Heart left ventricle (tissue), 16 donors: ENCODE measurements at regions not wholly inside any gene's neighbourhood (a gene's known extent, or its start where the extent isn't known, plus 50 kb on each side); places are given as distances from the start of the nearest gene placed in this dataset.

Source experiments
- ATAC-seq, 4 donors: fragments of 200-7000 bp; cut with Tn5 transposase; one replicate each; pipeline ENCODE4 v1.9.1; 2020 to 2022; ENCODE audit warnings: moderate library complexity in 4 of 4, mild to moderate bottlenecking in 3 of 4, moderate number of reproducible peaks in 1 of 4
- DNase-seq, 5 donors: peaks; one replicate each; pipeline ENCODE4 v3.0.0-alpha.2; 2020
- H3K27ac ChIP-seq, 12 donors: fragments of 200-600 bp; sonication (generic) in 4 of 12; one replicate each; pipeline versions ENCODE4 v1.5.0 to v1.8.0; 2016 to 2022; ENCODE audit warnings: mild to moderate bottlenecking in 2 of 12
- H3K27me3 ChIP-seq, 9 donors: fragments of 200-600 bp; sonication (generic) in 2 of 9; one replicate each; pipeline versions ENCODE4 v1.5.1 to v1.8.0; 2016 to 2022; ENCODE audit warnings: mild to moderate bottlenecking in 3 of 9
- H3K36me3 ChIP-seq, 9 donors: fragments of 200-600 bp; sonication (generic) in 2 of 9; one replicate each; pipeline versions ENCODE4 v1.5.0 to v1.8.0; 2018 to 2022; ENCODE audit warnings: mild to moderate bottlenecking in 2 of 9
- H3K4me1 ChIP-seq, 12 donors: fragments of 200-600 bp; sonication (generic) in 4 of 12; one replicate each; pipeline versions ENCODE4 v1.5.0 to v1.8.0; 2016 to 2022; ENCODE audit warnings: mild to moderate bottlenecking in 3 of 12
- H3K4me3 ChIP-seq, 12 donors: fragments of 200-600 bp; sonication (generic) in 4 of 12; one replicate each; pipeline versions ENCODE4 v1.5.0 to v1.8.0; 2017 to 2022; ENCODE audit warnings: mild to moderate bottlenecking in 9 of 12, moderate library complexity in 4 of 12
- H3K9me3 ChIP-seq, 12 donors: fragments of 200-600 bp; sonication (generic) in 4 of 12; one replicate each; pipeline versions ENCODE4 v1.5.0 to v1.8.0; 2016 to 2022; ENCODE audit warnings: mild to moderate bottlenecking in 1 of 12
- CTCF ChIP-seq, 12 donors: fragments of 200-600 bp; sonication (generic) in 4 of 12; IDR thresholded peaks; one replicate each; pipeline versions ENCODE4 v1.5.0 to v1.8.0; 2018 to 2022; ENCODE audit warnings: antibody characterized with exemption in 12 of 12, mild to moderate bottlenecking in 5 of 12
- POLR2A ChIP-seq, 2 donors: fragments of 450-650 bp; IDR thresholded peaks; one replicate each; pipeline ENCODE4 v1.6.1; 2017; ENCODE audit warnings: antibody characterized with exemption in 2 of 2, mild to moderate bottlenecking in 2 of 2, moderate library complexity in 2 of 2
- WGBS, 4 donors: extraction: QIAGEN DNeasy Blood & Tissue Kit in 2 of 4; methylation state at CpG; one replicate each; pipeline versions ENCODE4 v1.1.5 to v1.1.7; 2013 to 2018; 5-methylcytosine and 5-hydroxymethylcytosine counted together
- intact Hi-C, 10 donors: fragments of 100-400 bp; cut with DNase I; formaldehyde crosslinking; loops; one replicate each; pipeline versions ENCODE4 v1.11.1 to v1.14.2; 2022
- donor health status: ischemic (EF 13 %, LVEDD 7.1; RV severe dilation, severe dysfunction).
- donor health status: healthy with polysubstance abuse.
- donor health status: DM: no; HTN: yes; CAD: no.
- donor health status: DM: no; HTN: no; CAD: no.
- donor health status: ischemic (EF 25% LVEDD 6.9; RV normal size, moderate dysfunction).
- donor health status: ischemic (EF 25% LVEDD 5.7; RV mildly dilated, moderate dysfunction).
- donor health status: healthy.
- donor health status: DM: yes; HTN: yes; CAD: no.
- donor health status: ischemic (EF 35%, LVEDD 5.7; RV mildly dilated, moderate dysfunction).
- donor health status: nonischemic (EF 11% LVEDD 7.7; RV severe dilation, severe dysfunction).
- donor health status: DM: yes; HTN: yes; CAD: no.
- donor health status: PGD.
- donor health status: ischemic (EF 29% LVEDD 5.4; RV normal size, mild dysfunction).
- donor health status: nonischemic (EF 23%, LVEDD 6.1; RV moderate dilation, normal function).

DNA sequence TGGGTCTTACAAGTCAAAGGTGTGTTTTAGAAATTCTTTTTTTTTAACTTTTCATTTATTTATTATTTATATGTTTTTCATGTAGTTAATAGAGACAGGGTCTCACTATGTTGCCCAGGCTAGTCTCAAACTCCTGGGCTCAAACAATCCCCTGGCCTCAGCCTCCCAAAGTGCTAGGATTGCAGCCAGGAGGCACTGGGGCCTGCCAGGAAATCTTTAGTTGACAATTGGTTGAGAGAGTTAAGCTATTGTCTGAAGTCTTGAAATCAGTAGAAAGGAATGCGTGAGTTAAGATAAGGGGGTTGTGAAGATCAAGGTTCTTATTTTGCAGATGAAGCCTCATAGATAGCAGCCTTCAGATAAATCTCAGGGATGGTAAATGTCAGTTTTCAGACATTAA lies 245.4 kb upstream of the GALNT17 start:
- Histone ChIP-seq H3K4me1 (no peaks in the 10 kb centered on the region), H3K36me3 (no peaks in the 10 kb centered on the region), H3K9me3 (peaks cover 0 to 28% (median 11%) of the 10 kb centered on the region in 12 donors), H3K27me3 (peaks cover 0 to 8% (median 0%) of the 10 kb centered on the region in 9 donors), H3K4me3 (no peak overlapping the region), H3K27ac (no peak overlapping the region)
- DNase-seq: no peak
- WGBS, 4 donors: 0 to 19% (median 12%) methylated on average over 1 of the region's 1 CpG
- TF ChIP-seq POLR2A (IDR thresholded peaks at IDR 0.05) (no peak), CTCF (IDR thresholded peaks at IDR 0.05) (no peak)
- intact Hi-C loops: no loop called here
- no peak for ATAC-seq

GRCh38 chr7:70887186-70887585 lies 244.8 kb upstream of the GALNT17 start:
- Histone ChIP-seq H3K36me3 (no peaks in the 10 kb centered on the region), H3K4me3 (no peak overlapping the region), H3K4me1 (no peaks in the 10 kb centered on the region), H3K9me3 (peaks cover 0 to 30% (median 11%) of the 10 kb centered on the region in 12 donors), H3K27ac (no peak overlapping the region), H3K27me3 (peaks cover 0 to 8% (median 0%) of the 10 kb centered on the region in 9 donors)
- WGBS, 4 donors: 36 to 54% (median 46%) methylated on average over 1 of the region's 1 CpG
- ATAC-seq (no peak), DNase-seq (no peak)
- intact Hi-C loops: no loop called here
- TF ChIP-seq POLR2A (IDR thresholded peaks at IDR 0.05) (no peak), CTCF (IDR thresholded peaks at IDR 0.05) (no peak)

DNA sequence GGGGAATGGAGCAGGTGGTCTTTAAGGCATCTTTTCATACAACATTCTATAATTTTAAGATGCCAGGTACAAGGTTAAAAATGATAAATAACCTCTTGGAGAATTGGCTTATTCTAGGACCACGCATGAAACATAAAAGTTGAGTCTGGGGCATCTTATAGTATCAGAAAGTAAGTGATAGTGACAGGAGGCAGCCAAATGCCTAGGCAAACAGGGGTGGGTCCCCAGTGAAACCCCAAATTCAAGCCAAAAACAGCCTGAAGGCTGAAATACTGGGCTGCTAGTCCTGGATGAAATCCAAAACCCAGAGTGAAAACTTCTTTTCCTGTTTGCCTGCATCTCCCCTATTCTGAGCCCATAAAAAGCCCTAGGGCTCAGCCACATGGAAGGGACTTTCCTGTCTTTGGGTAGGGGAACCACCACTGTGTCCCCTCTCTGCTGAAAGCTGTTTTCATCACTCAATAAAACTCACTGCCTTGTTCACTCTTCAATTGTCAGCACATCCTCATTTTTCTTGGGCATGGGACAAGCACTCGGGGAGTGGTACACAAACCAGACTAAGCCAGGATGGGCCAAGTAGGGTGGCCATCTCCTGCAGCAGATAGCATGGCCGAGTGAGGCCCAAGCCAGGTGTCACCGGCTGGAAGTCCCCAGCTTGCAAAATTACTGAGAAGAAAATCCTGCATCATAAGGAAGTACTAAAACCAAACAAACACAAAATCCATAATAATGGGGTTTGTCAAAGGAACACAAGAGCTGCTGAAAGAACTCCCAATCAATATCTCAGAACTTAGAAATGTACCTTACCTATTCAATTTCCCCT lies 241.6 kb upstream of the GALNT17 start:
- TF ChIP-seq CTCF (IDR thresholded peaks at IDR 0.05): no peak
- TF ChIP-seq POLR2A (IDR thresholded peaks at IDR 0.05): no peak
- H3K4me3 ChIP-seq: no peak overlapping the region
- no peak for ATAC-seq
- peaks cover 0 to 30% (median 8%) of the 10 kb centered on the region in 12 donors for H3K9me3 ChIP-seq
- intact Hi-C loops: no loop called here
- H3K27ac ChIP-seq: no peak overlapping the region
- H3K36me3 ChIP-seq: no peaks in the 10 kb centered on the region
- no peaks in the 10 kb centered on the region for H3K4me1 ChIP-seq
- 64 to 75% (median 67%) methylated on average over 4 of the region's 4 CpGs for WGBS, 4 donors
- DNase-seq: no peak
- H3K27me3 ChIP-seq: peaks cover 0 to 8% (median 0%) of the 10 kb centered on the region in 9 donors

GRCh38 chr7:70893422-70893821 lies 238.5 kb upstream of the GALNT17 start:
- intact Hi-C loops: no loop called here
- H3K9me3 ChIP-seq: peaks cover 0 to 30% (median 8%) of the 10 kb centered on the region in 12 donors
- H3K27ac ChIP-seq: no peak overlapping the region
- no peaks in the 10 kb centered on the region for H3K4me1 ChIP-seq
- H3K36me3 ChIP-seq: no peaks in the 10 kb centered on the region
- WGBS, 4 donors: 87 to 90% (median 89%) methylated on average over 10 of the region's 10 CpGs
- H3K27me3 ChIP-seq: peaks cover 0 to 3% (median 0%) of the 10 kb centered on the region in 9 donors
- TF ChIP-seq CTCF (IDR thresholded peaks at IDR 0.05) (no peak), POLR2A (IDR thresholded peaks at IDR 0.05) (no peak)
- DNase-seq (no peak), ATAC-seq (no peak)
- no peak overlapping the region for H3K4me3 ChIP-seq
